GM18861 (cell line): ENCODE measurements at regions not wholly inside any gene's neighbourhood (a gene's known extent, or its start where the extent isn't known, plus 50 kb on each side); places are given as distances from the start of the nearest gene placed in this dataset.
"Not testable (repeated sequence)": the region's sequence is repeated elsewhere in the genome, so short reads cannot be mapped to it uniquely, and the experiment has no call there.

ENCODE experiments used
- ATAC-seq: cut with Tn5 transposase; IDR thresholded peaks from one replicate; pipeline ENCODE4 v1.9.1; 2021; ENCODE audit not compliant: unreplicated experiment

GRCh38 chr4:10853196-10853595 lies 168.6 kb upstream of the CLNK start:
- ATAC-seq = no peak

GRCh38 chr4:10841697-10842096 lies 157.1 kb upstream of the CLNK start:
- no peak for ATAC-seq

- ATAC-seq = no peak
Observed at GRCh38 chr4:10837151-10837550, 152.6 kb upstream of the CLNK start.

GRCh38 chr4:10832806-10833628 lies 148.4 kb upstream of the CLNK start:
- ATAC-seq = no peak

GRCh38 chr4:10831727-10832408 lies 147.3 kb upstream of the CLNK start:
- ATAC-seq = no peak

GRCh38 chr4:10828918-10829538 lies 144.5 kb upstream of the CLNK start:
- not testable (repeated sequence) for ATAC-seq

- ATAC-seq = no peak
Observed at GRCh38 chr4:10821826-10822225, 137.3 kb upstream of the CLNK start.

- ATAC-seq = no peak
Observed at GRCh38 chr4:10816571-10816970, 132.0 kb upstream of the CLNK start.

- ATAC-seq = no peak
Observed at GRCh38 chr4:10811991-10812390, 127.4 kb upstream of the CLNK start.

GRCh38 chr4:10810411-10810810 lies 125.8 kb upstream of the CLNK start:
- ATAC-seq = no peak

GRCh38 chr4:10809905-10810304 lies 125.3 kb upstream of the CLNK start:
- ATAC-seq = peak; percentile 55

GRCh38 chr4:10808591-10808990 lies 124.0 kb upstream of the CLNK start:
- no peak for ATAC-seq

GRCh38 chr4:10806953-10807645 lies 122.5 kb upstream of the CLNK start:
- ATAC-seq = no peak

- ATAC-seq = no peak
Observed at GRCh38 chr4:10803713-10804343, 119.3 kb upstream of the CLNK start.

GRCh38 chr4:10787365-10787764 lies 102.8 kb upstream of the CLNK start:
- no peak for ATAC-seq

GRCh38 chr4:10784621-10785020 lies 100.1 kb upstream of the CLNK start:
- ATAC-seq = no peak

GRCh38 chr4:10783351-10783750 lies 98.8 kb upstream of the CLNK start:
- no peak for ATAC-seq

GRCh38 chr4:10781805-10782204 lies 97.2 kb upstream of the CLNK start:
- ATAC-seq = no peak

- not testable (repeated sequence) for ATAC-seq
Observed at GRCh38 chr4:10780803-10781202, 96.2 kb upstream of the CLNK start.

GRCh38 chr4:10775132-10775531 lies 90.6 kb upstream of the CLNK start:
- not testable (repeated sequence) for ATAC-seq

- no peak for ATAC-seq
Observed at GRCh38 chr4:10773656-10774055, 89.1 kb upstream of the CLNK start.
